ENCODE measurements at regions not wholly inside any gene's neighbourhood (a gene's known extent, or its start where the extent isn't known, plus 50 kb on each side); places are given as distances from the start of the nearest gene placed in this dataset.

DNA sequence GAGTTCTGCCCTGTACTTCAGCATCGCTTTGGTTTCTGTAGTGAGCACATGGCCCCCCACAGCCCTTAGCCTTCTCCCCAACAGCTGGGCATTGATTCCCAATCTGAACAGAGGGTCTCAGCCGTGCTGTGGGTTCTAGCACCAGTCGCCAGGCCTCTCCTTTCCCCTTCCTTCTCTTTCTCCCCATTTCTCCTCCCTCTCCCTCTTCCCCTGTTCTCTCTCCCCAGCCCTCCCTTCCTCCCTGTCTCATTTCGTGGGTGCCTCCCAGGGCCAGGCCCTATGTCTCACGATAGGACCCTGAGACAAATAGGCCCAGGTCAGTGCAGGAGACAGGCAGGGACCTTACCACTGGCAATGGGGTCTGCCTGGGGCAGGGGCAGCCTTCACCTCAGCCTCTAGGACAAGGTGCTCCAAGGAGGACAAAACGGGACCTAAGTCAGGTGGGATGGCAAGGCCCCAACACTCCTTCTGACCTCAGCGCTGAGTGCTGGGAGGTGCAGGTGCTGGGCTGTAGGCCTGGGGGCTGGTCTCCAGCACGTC is 143.4 kb upstream of the GPC1 start:
- TF ChIP-seq, protein P1, sequence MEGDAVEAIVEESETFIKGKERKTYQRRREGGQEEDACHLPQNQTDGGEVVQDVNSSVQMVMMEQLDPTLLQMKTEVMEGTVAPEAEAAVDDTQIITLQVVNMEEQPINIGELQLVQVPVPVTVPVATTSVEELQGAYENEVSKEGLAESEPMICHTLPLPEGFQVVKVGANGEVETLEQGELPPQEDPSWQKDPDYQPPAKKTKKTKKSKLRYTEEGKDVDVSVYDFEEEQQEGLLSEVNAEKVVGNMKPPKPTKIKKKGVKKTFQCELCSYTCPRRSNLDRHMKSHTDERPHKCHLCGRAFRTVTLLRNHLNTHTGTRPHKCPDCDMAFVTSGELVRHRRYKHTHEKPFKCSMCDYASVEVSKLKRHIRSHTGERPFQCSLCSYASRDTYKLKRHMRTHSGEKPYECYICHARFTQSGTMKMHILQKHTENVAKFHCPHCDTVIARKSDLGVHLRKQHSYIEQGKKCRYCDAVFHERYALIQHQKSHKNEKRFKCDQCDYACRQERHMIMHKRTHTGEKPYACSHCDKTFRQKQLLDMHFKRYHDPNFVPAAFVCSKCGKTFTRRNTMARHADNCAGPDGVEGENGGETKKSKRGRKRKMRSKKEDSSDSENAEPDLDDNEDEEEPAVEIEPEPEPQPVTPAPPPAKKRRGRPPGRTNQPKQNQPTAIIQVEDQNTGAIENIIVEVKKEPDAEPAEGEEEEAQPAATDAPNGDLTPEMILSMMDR (IDR thresholded peaks at IDR 0.05): no peak
- TF ChIP-seq POLR2A (IDR thresholded peaks at IDR 0.05): no peak
